Keratinocyte (primary cell): ENCODE measurements at regions not wholly inside any gene's neighbourhood (a gene's known extent, or its start where the extent isn't known, plus 50 kb on each side); places are given as distances from the start of the nearest gene placed in this dataset.
A peak's percentile ranks its signal among the peaks of the same experiment; 100 is the strongest.

Experiments
- DNase-seq: peaks from one replicate; pipeline ENCODE4 v3.0.0-alpha.2; 2011; ENCODE audit warnings: low read depth, missing footprints, low spot score
- FAIRE-seq: peaks from 2 replicates; lab custom pipeline; 2011; peaks lifted over from hg19 to GRCh38; lab: Jason Lieb, UNC
- H2AFZ ChIP-seq: 2 replicates; pipeline ENCODE4 v1.6.0; 2012; ENCODE audit warnings: low read length, control low read depth, inconsistent platforms; ENCODE audit not compliant: control insufficient read depth
- H3K27ac ChIP-seq: 2 replicates; pipeline ENCODE4 v1.5.1; 2011; ENCODE audit warnings: low read length; ENCODE audit not compliant: control insufficient read depth, insufficient read depth
- H3K27me3 ChIP-seq: 3 replicates; pipeline ENCODE4 v1.6.0; 2011; ENCODE audit warnings: low read length; ENCODE audit not compliant: control insufficient read depth, insufficient read depth; ENCODE audit errors: extremely low read depth
- H3K36me3 ChIP-seq, 2 experiments: 2 replicates in 1 of 2; 3 replicates in 1 of 2; pipeline ENCODE4 v1.5.1; 2011; ENCODE audit warnings: low read length in 2 of 2, mild to moderate bottlenecking in 1 of 2; ENCODE audit not compliant: control insufficient read depth in 2 of 2, insufficient read depth in 2 of 2; ENCODE audit errors: extremely low read depth in 1 of 2
- H3K4me1 ChIP-seq: 3 replicates; pipeline ENCODE4 v1.5.1; 2011; ENCODE audit warnings: low read length; ENCODE audit not compliant: control insufficient read depth, insufficient read depth; ENCODE audit errors: extremely low read depth
- H3K4me2 ChIP-seq: 3 replicates; pipeline ENCODE4 v1.6.0; 2011; ENCODE audit warnings: low read depth, low read length; ENCODE audit not compliant: control insufficient read depth, insufficient read depth; ENCODE audit errors: extremely low read depth
- H3K4me3 ChIP-seq, 3 experiments: fragments of 200-600 bp in 1 of 3; sonication (generic) in 1 of 3; 2 replicates in 2 of 3; 3 replicates in 1 of 3; pipeline ENCODE4 v1.5.1; 2011 to 2016; ENCODE audit warnings: low read length in 3 of 3, mild to moderate bottlenecking in 3 of 3, control low read depth in 2 of 3, inconsistent platforms in 1 of 3, low read depth in 1 of 3, mixed read lengths in 1 of 3, mixed run types in 1 of 3, moderate library complexity in 1 of 3; ENCODE audit not compliant: control insufficient read depth in 2 of 3, insufficient read depth in 2 of 3; ENCODE audit errors: extremely low read depth in 1 of 3
- H3K79me2 ChIP-seq: 2 replicates; pipeline ENCODE4 v1.6.0; 2012; ENCODE audit warnings: low read length; ENCODE audit not compliant: control insufficient read depth, insufficient read depth
- H3K9ac ChIP-seq: 3 replicates; pipeline ENCODE4 v1.6.0; 2011; ENCODE audit warnings: low read length; ENCODE audit not compliant: control insufficient read depth, insufficient read depth; ENCODE audit errors: extremely low read depth
- H3K9me1 ChIP-seq: 3 replicates; pipeline ENCODE4 v1.6.0; 2011; ENCODE audit warnings: low read length; ENCODE audit not compliant: control insufficient read depth, insufficient read depth; ENCODE audit errors: extremely low read depth
- H3K9me3 ChIP-seq: 2 replicates; pipeline ENCODE4 v1.5.1; 2012; ENCODE audit warnings: low read depth, low read length; ENCODE audit not compliant: control insufficient read depth
- H4K20me1 ChIP-seq: 3 replicates; pipeline ENCODE4 v1.6.0; 2011; ENCODE audit warnings: low read length; ENCODE audit not compliant: control insufficient read depth, insufficient read depth; ENCODE audit errors: extremely low read depth
- EZH2 ChIP-seq: IDR thresholded peaks from one replicate; pipeline ENCODE4 v1.6.1; 2012; ENCODE audit warnings: inconsistent platforms, mild to moderate bottlenecking, low read length, moderate library complexity
- dilution Hi-C: fragments of 300-500 bp; cut with MboI; formaldehyde crosslinking; loops from one replicate; pipeline ENCODE4 v1.7.0; 2020; ENCODE audit warnings: low sequenced_read_pairs; ENCODE audit not compliant: extremely low pct_ligation_motif_present
- TF ChIP-seq, protein P1 (sequence below), 3 experiments: IDR thresholded peaks in 1 of 3; conservative IDR thresholded peaks in 1 of 3; optimal IDR thresholded peaks in 1 of 3; 2 replicates in 2 of 3; 3 replicates in 1 of 3; pipeline versions ENCODE3 to v1.5.1; 2011; ENCODE audit warnings: low read length in 3 of 3, mild to moderate bottlenecking in 3 of 3, moderate library complexity in 2 of 3, control low read depth in 1 of 3, inconsistent platforms in 1 of 3; ENCODE audit not compliant: insufficient read depth in 2 of 3; ENCODE audit errors: extremely low read depth in 1 of 3

DNA sequence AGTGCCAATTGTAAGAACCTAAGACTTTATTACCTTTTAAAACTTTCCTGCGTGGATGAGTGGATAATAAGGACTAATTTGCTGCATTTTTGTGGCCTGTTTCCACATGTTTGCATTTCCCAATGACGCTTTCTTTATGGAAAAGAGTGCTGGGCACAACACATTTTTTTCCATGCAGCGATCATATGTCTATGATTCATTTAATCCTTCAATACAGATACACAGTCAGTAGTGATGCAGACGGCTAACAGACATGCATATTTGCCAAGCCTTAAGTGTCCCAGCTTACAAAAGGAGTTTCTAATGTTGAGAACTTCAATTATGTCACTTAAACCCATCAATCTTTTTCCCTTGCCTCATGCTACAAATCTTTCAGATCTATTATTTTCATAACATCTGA lies 239.8 kb upstream of the PREP start:
- peak; percentile 5 for DNase-seq

DNA sequence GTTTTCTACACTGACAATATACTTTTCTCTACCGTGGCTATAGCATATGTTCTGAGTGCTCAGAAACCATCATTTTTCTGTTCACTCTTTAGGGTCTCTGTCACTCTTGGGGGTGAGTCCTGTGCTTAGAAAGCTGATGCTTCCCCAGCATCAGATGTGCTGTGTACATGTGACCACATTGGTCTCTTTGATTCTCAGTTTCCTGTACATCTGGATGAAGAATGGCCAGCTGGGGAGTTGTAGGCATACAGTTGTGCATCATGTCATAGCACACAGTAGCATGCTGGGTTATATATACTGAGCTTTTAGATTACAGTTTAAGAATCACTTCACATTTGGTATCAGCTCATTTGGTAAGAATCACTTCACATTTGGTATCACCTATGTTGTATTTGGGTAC lies 238.6 kb upstream of the PREP start:
- FAIRE-seq: no peak
- no peak overlapping the region for H3K27ac ChIP-seq

More for the DNA sequence above, 239.8 kb upstream of the PREP start:
- peaks cover 18% of the 10 kb centered on the region for H3K4me1 ChIP-seq
- TF ChIP-seq EZH2: no peak
- TF ChIP-seq, protein P1, sequence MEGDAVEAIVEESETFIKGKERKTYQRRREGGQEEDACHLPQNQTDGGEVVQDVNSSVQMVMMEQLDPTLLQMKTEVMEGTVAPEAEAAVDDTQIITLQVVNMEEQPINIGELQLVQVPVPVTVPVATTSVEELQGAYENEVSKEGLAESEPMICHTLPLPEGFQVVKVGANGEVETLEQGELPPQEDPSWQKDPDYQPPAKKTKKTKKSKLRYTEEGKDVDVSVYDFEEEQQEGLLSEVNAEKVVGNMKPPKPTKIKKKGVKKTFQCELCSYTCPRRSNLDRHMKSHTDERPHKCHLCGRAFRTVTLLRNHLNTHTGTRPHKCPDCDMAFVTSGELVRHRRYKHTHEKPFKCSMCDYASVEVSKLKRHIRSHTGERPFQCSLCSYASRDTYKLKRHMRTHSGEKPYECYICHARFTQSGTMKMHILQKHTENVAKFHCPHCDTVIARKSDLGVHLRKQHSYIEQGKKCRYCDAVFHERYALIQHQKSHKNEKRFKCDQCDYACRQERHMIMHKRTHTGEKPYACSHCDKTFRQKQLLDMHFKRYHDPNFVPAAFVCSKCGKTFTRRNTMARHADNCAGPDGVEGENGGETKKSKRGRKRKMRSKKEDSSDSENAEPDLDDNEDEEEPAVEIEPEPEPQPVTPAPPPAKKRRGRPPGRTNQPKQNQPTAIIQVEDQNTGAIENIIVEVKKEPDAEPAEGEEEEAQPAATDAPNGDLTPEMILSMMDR (optimal IDR thresholded peaks at IDR 0.05 in 1 of 3, IDR thresholded peaks at IDR 0.05 in 1 of 3, conservative IDR thresholded peaks at IDR 0.05 in 1 of 3; ENCODE audit: extremely low read depth in 1 of 3, insufficient read depth in 2 of 3, low read length in 3 of 3): no peak
- H3K79me2 ChIP-seq: no peaks in the 10 kb centered on the region
- H3K4me3 ChIP-seq: no peak overlapping the region
- H3K9me1 ChIP-seq: no peaks in the 10 kb centered on the region
- H3K27ac ChIP-seq: peak overlapping the region; percentile 36
- H4K20me1 ChIP-seq: no peaks in the 10 kb centered on the region
- peak; percentile 86 for FAIRE-seq
- no peaks in the 10 kb centered on the region for H3K9me3 ChIP-seq
- no peaks in the 10 kb centered on the region for H3K27me3 ChIP-seq
- H2AFZ ChIP-seq: no peak overlapping the region
- peak overlapping the region; percentile 17 for H3K4me2 ChIP-seq
- dilution Hi-C loops: no loop called here
- no peak overlapping the region for H3K9ac ChIP-seq
- no peaks in the 10 kb centered on the region for H3K36me3 ChIP-seq

More for the DNA sequence above, 238.6 kb upstream of the PREP start:
- Histone ChIP-seq H3K36me3 (no peaks in the 10 kb centered on the region), H3K79me2 (no peaks in the 10 kb centered on the region), H2AFZ (no peak overlapping the region), H3K9me3 (no peaks in the 10 kb centered on the region), H3K4me2 (no peak overlapping the region), H3K27me3 (no peaks in the 10 kb centered on the region), H3K4me1 (peaks cover 14% of the 10 kb centered on the region), H4K20me1 (no peaks in the 10 kb centered on the region), H3K9me1 (no peaks in the 10 kb centered on the region), H3K9ac (no peak overlapping the region), H3K4me3 (no peak overlapping the region)
- dilution Hi-C loops: no loop called here
- DNase-seq: no peak
- TF ChIP-seq, protein P1 (optimal IDR thresholded peaks at IDR 0.05 in 1 of 3, IDR thresholded peaks at IDR 0.05 in 1 of 3, conservative IDR thresholded peaks at IDR 0.05 in 1 of 3; ENCODE audit: extremely low read depth in 1 of 3, insufficient read depth in 2 of 3, low read length in 3 of 3): no peak
- TF ChIP-seq EZH2: no peak
